ENCODE measurements at regions not wholly inside any gene's neighbourhood (a gene's known extent, or its start where the extent isn't known, plus 50 kb on each side); places are given as distances from the start of the nearest gene placed in this dataset.
A peak's percentile ranks its signal among the peaks of the same experiment; 100 is the strongest.
"Not testable (repeated sequence)": the region's sequence is repeated elsewhere in the genome, so short reads cannot be mapped to it uniquely, and the experiment has no call there.

GRCh38 chr2:215889240-215889969, 123.9 kb downstream of the MREG start:
- not testable (repeated sequence) for DNase-seq

GRCh38 chr2:215888680-215889079, 124.7 kb downstream of the MREG start:
- DNase-seq, result peak; percentile 59

GRCh38 chr2:215887303-215887702, 126.0 kb downstream of the MREG start:
- DNase-seq, result peak; percentile 38

GRCh38 chr2:215886022-215886421, 127.3 kb downstream of the MREG start:
- no peak for DNase-seq

- DNase-seq, result no peak
Measured at GRCh38 chr2:215885536-215885935, 127.8 kb downstream of the MREG start.

- DNase-seq, result no peak
Measured at GRCh38 chr2:215884451-215885087, 128.8 kb downstream of the MREG start.

- DNase-seq, result no peak
Measured at GRCh38 chr2:215883799-215884198, 129.6 kb downstream of the MREG start.

- DNase-seq, result no peak
Measured at GRCh38 chr2:215882689-215883088, 130.7 kb downstream of the MREG start.

- DNase-seq, result no peak
Measured at GRCh38 chr2:215881582-215881981, 131.8 kb downstream of the MREG start.

- no peak for DNase-seq
Measured at GRCh38 chr2:215880970-215881369, 132.4 kb downstream of the MREG start.

- DNase-seq, result no peak
Measured at GRCh38 chr2:215879977-215880940, 133.1 kb downstream of the MREG start.

GRCh38 chr2:215879331-215879730, 134.0 kb downstream of the MREG start:
- DNase-seq, result no peak

- DNase-seq, result no peak
Measured at GRCh38 chr2:215878476-215879063, 134.8 kb downstream of the MREG start.

GRCh38 chr2:215876937-215877238, 136.5 kb downstream of the MREG start:
- no peak for DNase-seq

- no peak for DNase-seq
Measured at GRCh38 chr2:215876139-215876936, 137.0 kb downstream of the MREG start.

GRCh38 chr2:215874418-215874817, 138.9 kb downstream of the MREG start:
- no peak for DNase-seq

- DNase-seq, result peak; percentile 38
Measured at GRCh38 chr2:215870986-215871385, 142.4 kb downstream of the MREG start.

GRCh38 chr2:215870088-215870490, 143.3 kb downstream of the MREG start:
- no peak for DNase-seq

- no peak for DNase-seq
Measured at GRCh38 chr2:215868846-215869543, 144.4 kb downstream of the MREG start.

GRCh38 chr2:215866606-215867005, 146.7 kb downstream of the MREG start:
- DNase-seq, result no peak

GRCh38 chr2:215863687-215864086, 149.7 kb downstream of the MREG start:
- DNase-seq, result no peak

GRCh38 chr2:215862351-215862771, 151.0 kb downstream of the MREG start:
- DNase-seq, result no peak

Measured in hematopoietic multipotent progenitor cell treated with erythropoietin and hydrocortisone succinate and interleukin-3 and kit ligand, for 4 days (in vitro differentiated cells).